ENCODE measurements at regions not wholly inside any gene's neighbourhood (a gene's known extent, or its start where the extent isn't known, plus 50 kb on each side); places are given as distances from the start of the nearest gene placed in this dataset.

GRCh38 chr7:22962775-22963350 is 51.1 kb downstream of the HYCC1 start:
- ChIA-PET POLR2A (ENCODE audit: low non-redundant PET) (no interaction called here), CTCF (interaction anchor here (0.6 kb wide), 1 partner anchor 413 kb away, joined by 4 read pairs; no protein-coding TSS in a partner anchor)
- no peak for TF ChIP-seq CTCF (conservative IDR thresholded peaks at IDR 0.05; ENCODE audit: low read depth)
- no peak for DNase-seq (ENCODE audit: low spot score)
- H3K27ac ChIP-seq: no peak overlapping the region

GRCh38 chr7:22958742-22959141 is 55.2 kb downstream of the HYCC1 start:
- H3K27ac ChIP-seq: no peak overlapping the region
- DNase-seq (ENCODE audit: low spot score): no peak
- ChIA-PET POLR2A (ENCODE audit: low non-redundant PET) (no interaction called here), CTCF (interaction anchor here (0.7 kb wide), 1 partner anchor 8 kb away, joined by 3 read pairs; no protein-coding TSS in a partner anchor)
- TF ChIP-seq CTCF (conservative IDR thresholded peaks at IDR 0.05; ENCODE audit: low read depth): no peak

- no peak for DNase-seq (ENCODE audit: low spot score)
- TF ChIP-seq CTCF (conservative IDR thresholded peaks at IDR 0.05; ENCODE audit: low read depth): no peak
- ChIA-PET CTCF (no interaction called here), POLR2A (ENCODE audit: low non-redundant PET) (no interaction called here)
- no peak overlapping the region for H3K27ac ChIP-seq
Measured at GRCh38 chr7:22954251-22954650, 59.7 kb downstream of the HYCC1 start.

- no peak for DNase-seq (ENCODE audit: low spot score)
- TF ChIP-seq CTCF (conservative IDR thresholded peaks at IDR 0.05; ENCODE audit: low read depth): no peak
- CTCF ChIA-PET: interaction anchor here (0.6 kb wide), 1 partner anchor 242 kb away, joined by 3 read pairs; no protein-coding TSS in a partner anchor
- no peak overlapping the region for H3K27ac ChIP-seq
- POLR2A ChIA-PET (ENCODE audit: low non-redundant PET): no interaction called here
Measured at GRCh38 chr7:22952306-22953015, 61.5 kb downstream of the HYCC1 start.

- ChIA-PET POLR2A (ENCODE audit: low non-redundant PET) (no interaction called here), CTCF (interaction anchor here (0.5 to 0.6 kb wide), 2 partner anchors 105 to 142 kb away, joined by 3 to 4 read pairs; no protein-coding TSS in a partner anchor)
- no peak overlapping the region for H3K27ac ChIP-seq
- DNase-seq (ENCODE audit: low spot score): no peak
- no peak for TF ChIP-seq CTCF (conservative IDR thresholded peaks at IDR 0.05; ENCODE audit: low read depth)
Measured at GRCh38 chr7:22949944-22950343, 64.0 kb downstream of the HYCC1 start.

- CTCF ChIA-PET: interaction anchor here (0.6 kb wide), 2 partner anchors 63 to 106 kb away, joined by 3 to 4 read pairs; no protein-coding TSS in a partner anchor
- POLR2A ChIA-PET (ENCODE audit: low non-redundant PET): no interaction called here
- DNase-seq (ENCODE audit: low spot score): no peak
- H3K27ac ChIP-seq: no peak overlapping the region
- no peak for TF ChIP-seq CTCF (conservative IDR thresholded peaks at IDR 0.05; ENCODE audit: low read depth)
Measured at GRCh38 chr7:22949221-22949620, 64.7 kb downstream of the HYCC1 start.
